ENCODE measurements at regions not wholly inside any gene's neighbourhood (a gene's known extent, or its start where the extent isn't known, plus 50 kb on each side); places are given as distances from the start of the nearest gene placed in this dataset.

GRCh38 chr1:79469139-79469538, 462.6 kb upstream of the ADGRL4 start:
- intact Hi-C loops (cut with DNase I) = no loop called here
- no peaks in the 10 kb centered on the region for H3K4me1 ChIP-seq
- no peak overlapping the region for H3K4me3 ChIP-seq
- no peak for DNase-seq
- H3K27ac ChIP-seq = no peak overlapping the region
- H3K36me3 ChIP-seq = no peaks in the 10 kb centered on the region
- TF ChIP-seq CTCF (IDR thresholded peaks at IDR 0.05) = no peak
- no peaks in the 10 kb centered on the region for H3K9me3 ChIP-seq
- ATAC-seq = no peak
- H3K27me3 ChIP-seq = no peaks in the 10 kb centered on the region

GRCh38 chr1:79460773-79461436, 454.4 kb upstream of the ADGRL4 start:
- H3K27me3 ChIP-seq = no peaks in the 10 kb centered on the region
- TF ChIP-seq CTCF (IDR thresholded peaks at IDR 0.05) = no peak
- DNase-seq (no peak), ATAC-seq (no peak)
- intact Hi-C loops (cut with DNase I) = no loop called here
- no peak overlapping the region for H3K4me3 ChIP-seq
- H3K4me1 ChIP-seq = no peaks in the 10 kb centered on the region
- H3K9me3 ChIP-seq = no peaks in the 10 kb centered on the region
- H3K27ac ChIP-seq = no peak overlapping the region
- no peaks in the 10 kb centered on the region for H3K36me3 ChIP-seq

- no peaks in the 10 kb centered on the region for H3K4me1 ChIP-seq
- no peaks in the 10 kb centered on the region for H3K36me3 ChIP-seq
- H3K4me3 ChIP-seq = no peak overlapping the region
- no peak overlapping the region for H3K27ac ChIP-seq
- H3K9me3 ChIP-seq = no peaks in the 10 kb centered on the region
- no peaks in the 10 kb centered on the region for H3K27me3 ChIP-seq
- no peak for ATAC-seq
- intact Hi-C loops (cut with DNase I) = no loop called here
- no peak for DNase-seq
- TF ChIP-seq CTCF (IDR thresholded peaks at IDR 0.05) = no peak
Measured at GRCh38 chr1:79457562-79458224, 451.2 kb upstream of the ADGRL4 start.

- no peaks in the 10 kb centered on the region for H3K36me3 ChIP-seq
- no peaks in the 10 kb centered on the region for H3K27me3 ChIP-seq
- H3K4me3 ChIP-seq = no peak overlapping the region
- DNase-seq (no peak), ATAC-seq (no peak)
- H3K4me1 ChIP-seq = no peaks in the 10 kb centered on the region
- intact Hi-C loops (cut with DNase I) = no loop called here
- no peaks in the 10 kb centered on the region for H3K9me3 ChIP-seq
- no peak overlapping the region for H3K27ac ChIP-seq
- TF ChIP-seq CTCF (IDR thresholded peaks at IDR 0.05) = no peak
Measured at GRCh38 chr1:79448426-79448825, 441.9 kb upstream of the ADGRL4 start.

- Histone ChIP-seq H3K4me1 (no peaks in the 10 kb centered on the region), H3K36me3 (no peaks in the 10 kb centered on the region), H3K27ac (no peak overlapping the region), H3K9me3 (no peaks in the 10 kb centered on the region), H3K4me3 (no peak overlapping the region), H3K27me3 (no peaks in the 10 kb centered on the region)
- DNase-seq = no peak
- intact Hi-C loops (cut with DNase I) = no loop called here
- no peak for ATAC-seq
- TF ChIP-seq CTCF (IDR thresholded peaks at IDR 0.05) = no peak
Measured at GRCh38 chr1:79441238-79441637, 434.7 kb upstream of the ADGRL4 start.
